Prostate gland (tissue), 2 donors: ENCODE measurements at regions not wholly inside any gene's neighbourhood (a gene's known extent, or its start where the extent isn't known, plus 50 kb on each side); places are given as distances from the start of the nearest gene placed in this dataset.

ENCODE experiments used
- POLR2A ChIP-seq: fragments of 450-650 bp; IDR thresholded peaks from one replicate; pipeline ENCODE4 v1.6.1; 2016; ENCODE audit warnings: antibody characterized with exemption, mild to moderate bottlenecking
- TF ChIP-seq, protein P1 (sequence below), 4 experiments: fragments of 200-600 bp in 2 of 4; fragments of 450-650 bp in 2 of 4; sonication (generic) in 2 of 4; IDR thresholded peaks; 1 replicate in 3 of 4; 2 replicates in 1 of 4; pipeline ENCODE4 v1.5.1; 2016 to 2019; ENCODE audit warnings: antibody characterized with exemption in 4 of 4, mild to moderate bottlenecking in 2 of 4, moderate library complexity in 2 of 4

DNA sequence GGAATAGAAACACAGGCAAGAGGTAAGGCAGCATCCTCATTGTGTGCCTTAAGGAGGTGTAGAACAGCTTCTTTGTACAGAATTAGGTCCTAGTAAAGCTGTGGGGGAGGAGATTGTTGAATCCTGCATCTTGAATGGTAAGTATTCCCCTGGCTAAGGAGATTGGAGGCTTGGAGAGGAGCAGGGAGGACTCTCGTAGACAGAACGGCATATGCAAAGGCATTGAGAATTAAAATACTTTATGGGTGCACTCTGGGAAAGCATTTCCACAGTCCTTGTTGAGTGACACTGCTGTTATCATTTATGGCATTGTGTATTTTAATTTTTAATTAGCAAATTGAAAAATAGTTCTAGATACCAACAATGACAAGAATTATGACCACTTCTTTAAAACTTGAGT is 66.5 kb upstream of the GPR149 start:
- no peak for TF ChIP-seq POLR2A
- TF ChIP-seq, protein P1, sequence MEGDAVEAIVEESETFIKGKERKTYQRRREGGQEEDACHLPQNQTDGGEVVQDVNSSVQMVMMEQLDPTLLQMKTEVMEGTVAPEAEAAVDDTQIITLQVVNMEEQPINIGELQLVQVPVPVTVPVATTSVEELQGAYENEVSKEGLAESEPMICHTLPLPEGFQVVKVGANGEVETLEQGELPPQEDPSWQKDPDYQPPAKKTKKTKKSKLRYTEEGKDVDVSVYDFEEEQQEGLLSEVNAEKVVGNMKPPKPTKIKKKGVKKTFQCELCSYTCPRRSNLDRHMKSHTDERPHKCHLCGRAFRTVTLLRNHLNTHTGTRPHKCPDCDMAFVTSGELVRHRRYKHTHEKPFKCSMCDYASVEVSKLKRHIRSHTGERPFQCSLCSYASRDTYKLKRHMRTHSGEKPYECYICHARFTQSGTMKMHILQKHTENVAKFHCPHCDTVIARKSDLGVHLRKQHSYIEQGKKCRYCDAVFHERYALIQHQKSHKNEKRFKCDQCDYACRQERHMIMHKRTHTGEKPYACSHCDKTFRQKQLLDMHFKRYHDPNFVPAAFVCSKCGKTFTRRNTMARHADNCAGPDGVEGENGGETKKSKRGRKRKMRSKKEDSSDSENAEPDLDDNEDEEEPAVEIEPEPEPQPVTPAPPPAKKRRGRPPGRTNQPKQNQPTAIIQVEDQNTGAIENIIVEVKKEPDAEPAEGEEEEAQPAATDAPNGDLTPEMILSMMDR (IDR thresholded peaks at IDR 0.05), result no peak
